GM12878 (cell line): ENCODE measurements at regions not wholly inside any gene's neighbourhood (a gene's known extent, or its start where the extent isn't known, plus 50 kb on each side); places are given as distances from the start of the nearest gene placed in this dataset.

Experiments used
- ATAC-seq: fragments of 200-7000 bp; cut with Tn5 transposase; 3 replicates; pipeline ENCODE4 v1.9.1; 2020; ENCODE audit warnings: mild to moderate bottlenecking, moderate library complexity
- BruUV-seq: library from RNA; stranded (reverse); fragments of 400-500 nt; replicated peaks from 2 replicates; lab custom pipeline; 2021; lab: Mats Ljungman, UMichigan
- CTCF ChIA-PET: fragments of 300-600 bp; sonication (Branson Sonifier 250); formaldehyde crosslinking; extraction: SDS; loops from one replicate; lab custom pipeline; 2021; ENCODE audit warnings: inconsistent platforms; lab: Yijun Ruan, JAX
- POLR2A ChIA-PET: fragments of 350-600 bp; formaldehyde crosslinking; extraction: SDS; loops from one replicate; lab custom pipeline; 2021; ENCODE audit warnings: inconsistent platforms; lab: Charles Lee
- RAD21 ChIA-PET: fragments of 300-600 bp; sonication (Branson Sonifier 250); formaldehyde crosslinking; loops from one replicate; lab custom pipeline; 2023; ENCODE audit warnings: antibody characterized with exemption; ENCODE audit not compliant: unreplicated experiment; lab: Charles Lee
- SMC1A ChIA-PET: fragments of 300-600 bp; sonication (Branson Sonifier 250); formaldehyde crosslinking; loops from one replicate; lab custom pipeline; 2023; ENCODE audit not compliant: unreplicated experiment, uncharacterized antibody; lab: Charles Lee
- DNase-seq: peaks from one replicate; pipeline ENCODE4 v3.0.0-alpha.2; 2011; ENCODE audit warnings: low read depth, low spot score
- FAIRE-seq: peaks from 3 replicates; lab custom pipeline; 2011; peaks lifted over from hg19 to GRCh38; lab: Jason Lieb, UNC
- H2AFZ ChIP-seq: 2 replicates; pipeline ENCODE4 v1.6.0; 2011; ENCODE audit warnings: low read depth, low read length, control low read depth; ENCODE audit not compliant: control insufficient read depth
- H3K27ac ChIP-seq: 2 replicates; pipeline ENCODE4 v1.5.1; 2011; ENCODE audit warnings: control low read depth; ENCODE audit not compliant: control insufficient read depth, insufficient read depth
- H3K27me3 ChIP-seq, 2 experiments: replicated peaks in 1 of 2; 2 replicates each; pipeline versions ENCODE4 v1.6.0 to v1.6.1; 2011; ENCODE audit warnings: low read length in 1 of 2; ENCODE audit not compliant: control insufficient read depth in 2 of 2, insufficient read depth in 2 of 2
- H3K36me3 ChIP-seq, 2 experiments: 2 replicates each; pipeline ENCODE4 v1.5.1; 2011; ENCODE audit warnings: low read length in 1 of 2; ENCODE audit not compliant: control insufficient read depth in 2 of 2, insufficient read depth in 2 of 2
- H3K4me1 ChIP-seq: 2 replicates; pipeline ENCODE4 v1.6.1; 2011; ENCODE audit warnings: mild to moderate bottlenecking, low read length, moderate library complexity, mixed read lengths; ENCODE audit not compliant: control insufficient read depth, insufficient read depth
- H3K4me2 ChIP-seq: 2 replicates; pipeline ENCODE4 v1.6.0; 2011; ENCODE audit warnings: control low read depth; ENCODE audit not compliant: control insufficient read depth, insufficient read depth
- H3K4me3 ChIP-seq: fragments of 200-600 bp; sonication (generic); 2 replicates; pipeline ENCODE4 v1.5.1; 2016
- H3K79me2 ChIP-seq: 2 replicates; pipeline ENCODE4 v1.6.0; 2011; ENCODE audit warnings: low read length; ENCODE audit not compliant: control insufficient read depth, insufficient read depth
- H3K9ac ChIP-seq: 2 replicates; pipeline ENCODE4 v1.8.0; 2011; ENCODE audit warnings: low read length, control low read depth, mixed read lengths; ENCODE audit not compliant: control insufficient read depth, insufficient read depth
- H3K9me3 ChIP-seq: replicated peaks from 3 replicates; pipeline ENCODE4 v1.5.1; 2011; ENCODE audit warnings: mild to moderate bottlenecking, low read length; ENCODE audit not compliant: control insufficient read depth, insufficient read depth
- H4K20me1 ChIP-seq: 2 replicates; pipeline ENCODE4 v1.6.0; 2011; ENCODE audit not compliant: control insufficient read depth, insufficient read depth
- BHLHE40 ChIP-seq, 2 experiments: fragments of 450-650 bp in 1 of 2; IDR thresholded peaks; 2 replicates each; pipeline ENCODE4 v1.6.1; 2011 to 2017; ENCODE audit warnings: low read depth in 2 of 2, borderline replicate concordance in 1 of 2, improper control_type of control experiment in 1 of 2, low read length in 1 of 2, mild to moderate bottlenecking in 1 of 2
- CEBPZ ChIP-seq: fragments of 150-350 bp; IDR thresholded peaks from 2 replicates; pipeline ENCODE4 v1.6.1; 2016; ENCODE audit warnings: low read depth, low read length
- CHD2 ChIP-seq: IDR thresholded peaks from 2 replicates; pipeline ENCODE4 v1.6.1; 2011; ENCODE audit warnings: low read depth, low read length, improper control_type of control experiment, borderline replicate concordance
- IRF4 ChIP-seq: IDR thresholded peaks from 2 replicates; pipeline ENCODE4 v1.6.1; 2011; ENCODE audit warnings: low read depth, low read length
- KDM1A ChIP-seq: fragments of 200-600 bp; sonication (generic); IDR thresholded peaks from 2 replicates; pipeline ENCODE4 v1.6.1; 2016; ENCODE audit warnings: borderline replicate concordance
- NKRF ChIP-seq: fragments of 450-650 bp; conservative IDR thresholded peaks from 2 replicates; pipeline ENCODE4 v1.6.1; 2017; ENCODE audit warnings: mild to moderate bottlenecking, moderate library complexity
- NR2C2 ChIP-seq: IDR thresholded peaks from 2 replicates; pipeline ENCODE4 v1.6.1; 2011; ENCODE audit warnings: borderline replicate concordance, low read depth; ENCODE audit not compliant: control insufficient read depth, insufficient read length
- POLR2AphosphoS2 ChIP-seq: IDR thresholded peaks from 2 replicates; pipeline ENCODE4 v1.6.1; 2011; ENCODE audit warnings: low read depth, mild to moderate bottlenecking, low read length, improper control_type of control experiment, moderate library complexity
- RCOR1 ChIP-seq: conservative IDR thresholded peaks from 2 replicates; pipeline ENCODE4 v1.6.1; 2012; ENCODE audit warnings: low read depth, low read length, improper control_type of control experiment
- SKIL ChIP-seq: fragments of 450-650 bp; IDR thresholded peaks from 2 replicates; pipeline ENCODE4 v1.6.1; 2017; ENCODE audit warnings: mild to moderate bottlenecking, low read depth, inconsistent platforms; ENCODE audit not compliant: poor library complexity, severe bottlenecking
- ZSCAN29 ChIP-seq: fragments of 450-650 bp; IDR thresholded peaks from 2 replicates; pipeline ENCODE4 v1.6.1; 2017; ENCODE audit warnings: mild to moderate bottlenecking, moderate library complexity
- WGBS: methylation state at CpG from one replicate; pipeline ENCODE4 v1.1.6; 2016; ENCODE audit warnings: low lambda C conversion rate; ENCODE audit not compliant: insufficient replicate concordance, insufficient coverage; ENCODE audit errors: missing lambda C conversion rate; 5-methylcytosine and 5-hydroxymethylcytosine counted together
- in situ Hi-C: fragments of 300-500 bp; cut with MboI; formaldehyde crosslinking; loops from 9 replicates; pipeline ENCODE4 v1.14.3; 2018; ENCODE audit warnings: mixed read lengths
- intact Hi-C: fragments of 100-400 bp; cut with micrococcal nuclease; formaldehyde crosslinking; loops from one replicate; pipeline ENCODE4 v1.14.2; 2022; ENCODE audit not compliant: unreplicated experiment
- TF ChIP-seq, protein P1 (sequence below): IDR thresholded peaks from 2 replicates; pipeline ENCODE4 v1.6.1; 2011; ENCODE audit warnings: borderline replicate concordance, low read depth, mild to moderate bottlenecking, moderate library complexity, mixed read lengths, low read length; ENCODE audit not compliant: insufficient read depth; ENCODE audit errors: extremely low read length

GRCh38 chr17:77282524-77283515 is 142.1 kb downstream of the SEC14L1 start:
- intact Hi-C loops = loop anchor here (1.0 kb wide), 1 partner anchor 38 kb away; no protein-coding TSS in a partner anchor
- in situ Hi-C loops = no loop called here
- ChIA-PET SMC1A (interaction anchor here (0.7 to 2.0 kb wide), 2 partner anchors 49 to 147 kb away, joined by 3 to 5 read pairs; no protein-coding TSS in a partner anchor), RAD21 (interaction anchor here (0.6 to 1.9 kb wide), 4 partner anchors 39 to 870 kb away, joined by 3 to 6 read pairs (median 4); no protein-coding TSS in a partner anchor), POLR2A (interaction anchor here (0.5 to 1.5 kb wide), 3 partner anchors 39 to 42 kb away, joined by 4 to 7 read pairs (median 6); no protein-coding TSS in a partner anchor), CTCF (interaction anchor here (1.0 to 2.2 kb wide), 4 partner anchors 38 to 212 kb away, joined by 3 to 6 read pairs (median 4); no protein-coding TSS in a partner anchor)
- H3K79me2 ChIP-seq = peaks cover 10% of the 10 kb centered on the region
- peak overlapping the region; percentile 67 for H3K9ac ChIP-seq
- H3K27me3 ChIP-seq = no peaks in the 10 kb centered on the region
- peak overlapping the region; percentile 75 for H3K4me3 ChIP-seq
- peak; percentile 54 for FAIRE-seq
- H3K4me1 ChIP-seq = peaks cover 26% of the 10 kb centered on the region
- H3K36me3 ChIP-seq = no peaks in the 10 kb centered on the region
- H3K4me2 ChIP-seq = peak overlapping the region; percentile 100
- peak; percentile 31 for DNase-seq
- peak overlapping the region; percentile 46; the same call in 1 of the 2 replicates for H3K27ac ChIP-seq
- no peaks in the 10 kb centered on the region for H4K20me1 ChIP-seq
- 30% methylated on average over 24 of the region's 24 CpGs for WGBS
- ATAC-seq = peak; percentile 46
- H3K9me3 ChIP-seq = no peaks in the 10 kb centered on the region
- H2AFZ ChIP-seq = no peak overlapping the region; the same call in 1 of the 2 replicates
- BruUV-seq = no TSS peak
- TF ChIP-seq BHLHE40 (IDR thresholded peaks at IDR 0.05; ENCODE audit: borderline replicate concordance in 1 of 2, low read depth in 2 of 2, low read length in 1 of 2) (no peak), IRF4 (peak; percentile 46; the same call in 1 of the 2 replicates), RCOR1 (no peak), KDM1A (no peak), NR2C2 (no peak), SKIL (peak; percentile 48), CHD2 (no peak), POLR2AphosphoS2 (no peak), NKRF (no peak), CEBPZ (no peak), ZSCAN29 (no peak)
- TF ChIP-seq, protein P1, sequence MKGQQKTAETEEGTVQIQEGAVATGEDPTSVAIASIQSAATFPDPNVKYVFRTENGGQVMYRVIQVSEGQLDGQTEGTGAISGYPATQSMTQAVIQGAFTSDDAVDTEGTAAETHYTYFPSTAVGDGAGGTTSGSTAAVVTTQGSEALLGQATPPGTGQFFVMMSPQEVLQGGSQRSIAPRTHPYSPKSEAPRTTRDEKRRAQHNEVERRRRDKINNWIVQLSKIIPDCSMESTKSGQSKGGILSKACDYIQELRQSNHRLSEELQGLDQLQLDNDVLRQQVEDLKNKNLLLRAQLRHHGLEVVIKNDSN = no peak
